ENCODE measurements at regions not wholly inside any gene's neighbourhood (a gene's known extent, or its start where the extent isn't known, plus 50 kb on each side); places are given as distances from the start of the nearest gene placed in this dataset.

GRCh38 chr2:144183727-144184126 lies 336.2 kb downstream of the ZEB2 start:
- no peaks in the 10 kb centered on the region for H3K9me3 Mint-ChIP-seq
- no peaks in the 10 kb centered on the region for H3K27me3 Mint-ChIP-seq
- H3K36me3 Mint-ChIP-seq: peaks cover 3% of the 10 kb centered on the region
- H3K27ac Mint-ChIP-seq: peak overlapping the region; percentile 87
- H3K4me3 Mint-ChIP-seq: peak overlapping the region; percentile 69
- peaks cover 49% of the 10 kb centered on the region for H3K4me1 Mint-ChIP-seq

DNA sequence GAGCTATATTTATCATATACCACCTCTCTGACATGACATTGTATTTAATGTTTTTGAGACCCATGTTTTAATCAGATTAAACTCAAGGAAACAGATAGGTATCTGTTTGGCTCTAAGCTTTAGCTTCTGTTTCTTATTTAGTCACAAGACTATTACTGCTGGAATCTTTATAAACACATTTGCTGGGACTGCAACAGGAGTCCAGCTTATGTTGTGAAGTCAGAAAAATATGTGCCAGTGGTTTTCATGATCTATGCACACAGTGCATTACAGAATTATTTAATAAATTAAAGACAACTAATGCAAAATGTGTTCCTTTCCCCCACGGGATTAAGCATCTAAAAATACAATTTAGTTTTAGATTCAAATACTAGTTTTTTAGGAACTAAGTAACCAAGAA lies 338.9 kb downstream of the ZEB2 start:
- Mint-ChIP-seq H3K36me3 (peaks cover 7% of the 10 kb centered on the region), H3K9me3 (no peaks in the 10 kb centered on the region), H3K27me3 (no peaks in the 10 kb centered on the region), H3K4me1 (peaks cover 34% of the 10 kb centered on the region), H3K27ac (no peak overlapping the region), H3K4me3 (no peak overlapping the region)

GRCh38 chr2:144180131-144180530 lies 339.8 kb downstream of the ZEB2 start:
- no peaks in the 10 kb centered on the region for H3K9me3 Mint-ChIP-seq
- H3K4me1 Mint-ChIP-seq: peaks cover 26% of the 10 kb centered on the region
- H3K27me3 Mint-ChIP-seq: no peaks in the 10 kb centered on the region
- H3K36me3 Mint-ChIP-seq: peaks cover 7% of the 10 kb centered on the region
- no peak overlapping the region for H3K4me3 Mint-ChIP-seq
- H3K27ac Mint-ChIP-seq: no peak overlapping the region

DNA sequence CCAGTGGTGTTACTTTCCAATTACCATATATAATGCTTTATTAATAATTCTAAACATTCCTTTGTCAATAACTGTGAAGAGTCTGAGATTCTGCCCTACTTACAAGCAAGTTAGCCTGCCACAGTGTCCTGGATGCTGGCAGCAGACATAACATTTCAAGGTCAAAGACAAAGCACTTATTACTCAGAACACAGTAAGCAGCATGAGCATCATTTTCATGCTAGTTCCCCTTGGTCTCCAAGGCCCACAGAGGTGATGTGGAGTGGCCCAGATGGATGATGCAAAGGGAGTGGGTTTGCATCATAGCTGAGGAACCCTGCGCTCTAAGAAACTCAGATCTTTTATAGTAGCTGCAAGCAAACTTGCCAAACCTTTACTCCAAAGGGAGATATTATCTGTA lies 349.7 kb downstream of the ZEB2 start:
- H3K4me1 Mint-ChIP-seq: no peaks in the 10 kb centered on the region
- H3K4me3 Mint-ChIP-seq: no peak overlapping the region
- peaks cover 7% of the 10 kb centered on the region for H3K36me3 Mint-ChIP-seq
- H3K27me3 Mint-ChIP-seq: no peaks in the 10 kb centered on the region
- no peak overlapping the region for H3K27ac Mint-ChIP-seq
- H3K9me3 Mint-ChIP-seq: peaks cover 7% of the 10 kb centered on the region

DNA sequence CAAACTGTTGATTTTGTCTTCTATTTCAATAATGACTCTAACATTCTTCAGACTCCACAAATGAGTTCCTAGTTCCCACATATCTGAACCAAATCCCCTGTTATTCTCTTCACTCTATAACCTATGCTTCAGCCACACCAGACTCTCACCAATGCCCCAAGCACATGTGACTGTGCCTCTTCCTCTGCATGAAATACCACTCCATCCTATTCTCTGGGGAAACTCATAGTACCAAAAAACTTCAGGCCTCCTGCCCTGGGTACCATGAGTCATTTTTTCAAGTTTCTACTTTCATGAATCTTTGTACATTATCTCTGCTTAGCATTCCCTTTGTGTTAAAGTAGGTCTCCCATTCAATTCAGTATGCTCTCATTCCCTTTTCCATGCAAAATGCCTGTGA lies 353.2 kb downstream of the ZEB2 start:
- no peak overlapping the region for H3K27ac Mint-ChIP-seq
- H3K27me3 Mint-ChIP-seq: no peaks in the 10 kb centered on the region
- H3K9me3 Mint-ChIP-seq: no peaks in the 10 kb centered on the region
- H3K36me3 Mint-ChIP-seq: no peaks in the 10 kb centered on the region
- H3K4me3 Mint-ChIP-seq: no peak overlapping the region
- H3K4me1 Mint-ChIP-seq: no peaks in the 10 kb centered on the region

GRCh38 chr2:144165599-144166250 lies 354.2 kb downstream of the ZEB2 start:
- H3K27ac Mint-ChIP-seq: no peak overlapping the region
- no peaks in the 10 kb centered on the region for H3K27me3 Mint-ChIP-seq
- H3K36me3 Mint-ChIP-seq: no peaks in the 10 kb centered on the region
- no peak overlapping the region for H3K4me3 Mint-ChIP-seq
- H3K4me1 Mint-ChIP-seq: no peaks in the 10 kb centered on the region
- H3K9me3 Mint-ChIP-seq: no peaks in the 10 kb centered on the region

- Mint-ChIP-seq H3K27ac (no peak overlapping the region), H3K27me3 (no peaks in the 10 kb centered on the region), H3K36me3 (no peaks in the 10 kb centered on the region), H3K9me3 (no peaks in the 10 kb centered on the region), H3K4me1 (no peaks in the 10 kb centered on the region), H3K4me3 (no peak overlapping the region)
These were observed 356.3 kb downstream of the ZEB2 start for GRCh38 chr2:144163592-144163991.

- H3K4me1 Mint-ChIP-seq: no peaks in the 10 kb centered on the region
- H3K27ac Mint-ChIP-seq: no peak overlapping the region
- H3K9me3 Mint-ChIP-seq: no peaks in the 10 kb centered on the region
- no peaks in the 10 kb centered on the region for H3K36me3 Mint-ChIP-seq
- H3K27me3 Mint-ChIP-seq: no peaks in the 10 kb centered on the region
- H3K4me3 Mint-ChIP-seq: no peak overlapping the region
These were observed 357.3 kb downstream of the ZEB2 start for GRCh38 chr2:144162652-144163051.

DNA sequence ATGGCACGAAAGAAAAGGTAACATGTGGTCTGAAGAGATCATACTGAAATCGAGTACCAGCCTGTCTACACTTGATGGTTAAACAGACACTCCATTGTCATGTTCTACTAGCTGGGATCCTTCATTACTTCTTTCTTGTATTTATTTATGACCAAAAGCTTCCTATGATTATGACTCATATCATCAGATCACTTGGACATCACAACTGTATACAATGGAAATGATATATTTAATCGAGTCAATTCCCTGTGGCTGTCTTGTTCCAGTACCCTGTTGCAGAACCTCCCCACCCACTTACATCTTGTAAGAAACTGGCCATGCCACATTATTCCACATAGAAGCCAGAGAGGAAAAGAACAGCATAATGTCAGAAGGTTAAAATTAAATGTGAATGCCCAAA lies 358.9 kb downstream of the ZEB2 start:
- no peaks in the 10 kb centered on the region for H3K9me3 Mint-ChIP-seq
- no peaks in the 10 kb centered on the region for H3K4me1 Mint-ChIP-seq
- no peak overlapping the region for H3K4me3 Mint-ChIP-seq
- H3K27me3 Mint-ChIP-seq: no peaks in the 10 kb centered on the region
- H3K36me3 Mint-ChIP-seq: no peaks in the 10 kb centered on the region
- H3K27ac Mint-ChIP-seq: no peak overlapping the region

DNA sequence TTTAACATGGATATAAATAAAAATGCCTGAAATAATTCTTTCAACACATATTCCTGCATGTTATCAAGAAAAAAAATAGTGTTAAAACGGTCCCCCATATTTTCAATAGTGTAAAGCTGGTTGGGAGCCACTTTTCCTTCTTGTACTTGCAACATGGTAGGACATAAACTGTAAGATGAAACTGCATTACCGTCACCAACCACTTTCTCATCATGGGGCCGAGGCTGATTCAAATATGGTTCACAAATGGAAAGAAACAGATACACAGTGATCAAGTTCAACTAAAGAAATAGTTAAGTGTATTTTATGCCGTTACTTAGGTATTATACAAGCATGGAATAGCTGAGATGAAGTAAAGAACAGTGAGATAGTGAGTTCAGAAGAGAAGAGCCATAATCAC lies 360.7 kb downstream of the ZEB2 start:
- Mint-ChIP-seq H3K4me1 (no peaks in the 10 kb centered on the region), H3K27me3 (no peaks in the 10 kb centered on the region), H3K36me3 (no peaks in the 10 kb centered on the region), H3K4me3 (no peak overlapping the region), H3K27ac (no peak overlapping the region), H3K9me3 (no peaks in the 10 kb centered on the region)

DNA sequence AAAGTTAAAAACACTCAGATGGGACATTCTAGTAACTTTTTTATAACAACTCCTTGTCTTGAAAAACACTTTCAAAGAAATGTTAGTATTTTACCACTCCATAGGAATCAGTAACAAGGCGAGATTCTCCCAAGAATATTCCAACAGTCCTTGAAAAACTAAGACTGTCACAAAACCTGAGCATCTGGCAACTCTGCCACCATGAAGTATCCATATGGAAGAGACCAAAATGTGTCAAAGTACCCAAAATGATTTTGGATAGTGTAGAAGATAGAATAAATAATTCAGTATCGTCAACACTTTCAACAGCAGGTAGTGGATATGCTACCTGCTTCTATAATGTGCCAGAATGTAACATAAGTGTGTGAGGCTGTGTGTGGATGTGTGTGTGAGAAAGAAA lies 361.8 kb downstream of the ZEB2 start:
- no peaks in the 10 kb centered on the region for H3K4me1 Mint-ChIP-seq
- H3K4me3 Mint-ChIP-seq: no peak overlapping the region
- H3K27ac Mint-ChIP-seq: no peak overlapping the region
- H3K36me3 Mint-ChIP-seq: no peaks in the 10 kb centered on the region
- H3K9me3 Mint-ChIP-seq: no peaks in the 10 kb centered on the region
- H3K27me3 Mint-ChIP-seq: no peaks in the 10 kb centered on the region

DNA sequence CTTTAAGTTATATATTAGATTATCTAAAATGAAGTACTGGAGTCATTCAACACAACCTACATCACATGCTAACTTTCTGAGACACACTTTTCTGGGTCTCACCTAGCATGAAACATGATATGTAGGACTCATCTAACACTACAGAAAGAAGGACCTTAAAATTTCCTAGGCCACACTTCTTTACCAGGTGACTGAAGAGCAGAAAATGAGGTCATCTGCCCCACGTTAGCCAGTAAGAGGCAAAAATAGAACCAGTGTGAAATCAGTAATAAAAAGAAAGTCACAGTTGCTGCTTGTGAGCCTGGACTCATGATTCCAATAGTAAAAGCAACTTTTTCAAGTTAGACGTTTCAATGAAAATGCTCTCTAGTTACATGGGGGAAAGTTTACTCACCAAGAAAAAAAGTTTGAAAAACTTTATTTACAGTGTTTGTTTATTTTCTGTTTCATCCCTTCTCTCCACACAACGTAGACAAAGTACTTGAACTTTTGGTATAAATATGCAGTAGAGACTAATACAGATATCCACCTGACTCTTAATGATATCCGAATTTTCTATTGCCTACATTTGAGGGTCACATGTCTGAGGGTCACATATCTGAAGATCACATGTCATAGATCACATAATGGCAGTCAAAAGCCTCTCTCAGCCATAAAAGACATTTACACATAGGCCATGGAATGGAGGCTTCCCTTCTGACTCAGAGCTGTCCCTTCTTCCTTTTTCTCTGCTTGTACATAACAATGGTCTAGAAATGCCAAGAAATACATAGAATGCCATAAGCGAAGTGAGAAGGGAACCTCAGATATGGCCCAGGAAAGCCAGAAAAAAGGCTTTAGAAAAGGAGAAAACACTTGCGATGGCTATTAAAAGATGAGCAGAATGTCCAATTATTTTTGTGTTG lies 362.9 kb downstream of the ZEB2 start:
- Mint-ChIP-seq H3K4me1 (no peaks in the 10 kb centered on the region), H3K36me3 (no peaks in the 10 kb centered on the region), H3K27me3 (no peaks in the 10 kb centered on the region), H3K27ac (no peak overlapping the region), H3K9me3 (no peaks in the 10 kb centered on the region), H3K4me3 (no peak overlapping the region)

- Mint-ChIP-seq H3K4me1 (no peaks in the 10 kb centered on the region), H3K27ac (no peak overlapping the region), H3K27me3 (no peaks in the 10 kb centered on the region)
These were observed 365.7 kb downstream of the ZEB2 start for GRCh38 chr2:144154205-144154604.

DNA sequence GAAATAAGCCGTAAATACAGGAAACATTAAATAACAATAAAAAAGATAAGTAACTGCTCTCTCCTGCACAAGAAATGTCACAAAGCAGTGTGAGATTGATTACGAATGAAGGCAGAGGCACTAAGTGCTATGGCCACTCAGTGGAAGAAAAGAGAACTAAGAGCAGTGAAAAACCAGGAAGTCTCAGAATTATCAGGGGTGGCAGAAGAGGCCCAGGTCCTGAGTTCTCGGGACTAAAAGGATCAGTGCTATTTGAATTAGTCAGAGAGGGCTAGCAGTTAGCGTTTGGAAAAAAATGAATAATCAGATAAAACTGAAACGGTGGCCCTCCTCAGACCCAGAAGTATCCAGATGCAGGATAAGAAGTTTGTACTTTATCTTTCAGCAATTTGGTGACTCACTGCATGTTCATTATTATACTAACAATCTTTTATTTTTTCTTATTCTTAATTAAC lies 367.1 kb downstream of the ZEB2 start:
- Mint-ChIP-seq H3K36me3 (no peaks in the 10 kb centered on the region), H3K4me3 (no peak overlapping the region), H3K4me1 (no peaks in the 10 kb centered on the region), H3K27me3 (no peaks in the 10 kb centered on the region), H3K27ac (no peak overlapping the region), H3K9me3 (no peaks in the 10 kb centered on the region)

More at GRCh38 chr2:144154205-144154604, 365.7 kb downstream of the ZEB2 start:
- H3K4me3 Mint-ChIP-seq: no peak overlapping the region
- H3K9me3 Mint-ChIP-seq: no peaks in the 10 kb centered on the region
- H3K36me3 Mint-ChIP-seq: no peaks in the 10 kb centered on the region

DNA sequence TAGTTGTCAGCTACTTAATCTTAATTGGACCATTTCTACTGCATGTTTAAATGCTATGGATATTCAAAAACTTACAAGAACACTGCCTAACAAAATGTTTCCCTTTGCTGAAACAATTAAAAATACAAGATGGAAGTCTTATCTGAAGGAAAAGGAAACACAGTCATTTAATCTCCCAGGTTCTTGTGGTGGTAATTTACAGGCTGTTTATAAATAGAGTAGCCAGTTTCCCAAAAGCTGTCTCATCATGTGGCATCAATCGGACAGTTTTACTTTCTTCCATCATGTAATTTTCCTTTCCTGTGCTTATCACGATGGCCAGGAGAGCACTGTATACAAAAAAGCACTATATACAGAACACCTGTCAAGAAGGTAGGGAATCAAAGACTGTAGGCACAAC lies 368.1 kb downstream of the ZEB2 start:
- Mint-ChIP-seq H3K27me3 (no peaks in the 10 kb centered on the region), H3K9me3 (no peaks in the 10 kb centered on the region), H3K27ac (no peak overlapping the region), H3K4me3 (no peak overlapping the region), H3K4me1 (no peaks in the 10 kb centered on the region), H3K36me3 (no peaks in the 10 kb centered on the region)

DNA sequence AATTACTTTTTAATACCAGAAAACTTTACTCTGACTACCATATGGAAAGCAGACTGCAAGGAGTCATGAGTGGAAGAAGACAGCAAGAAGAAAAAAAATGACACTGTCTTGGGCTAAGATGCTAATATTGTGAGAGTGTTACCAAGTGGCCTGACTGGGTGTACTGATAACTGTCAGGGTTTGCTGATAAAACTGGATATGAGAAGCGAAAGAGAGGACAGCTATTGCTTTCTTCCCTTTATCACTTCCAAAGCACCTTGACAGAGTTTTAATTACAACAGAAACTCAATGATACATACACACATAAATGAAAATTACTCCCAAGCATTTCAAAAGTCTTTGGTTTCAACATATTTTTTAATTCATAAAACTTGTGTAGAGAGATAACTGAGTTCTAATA lies 368.5 kb downstream of the ZEB2 start:
- H3K9me3 Mint-ChIP-seq: no peaks in the 10 kb centered on the region
- H3K4me1 Mint-ChIP-seq: no peaks in the 10 kb centered on the region
- no peaks in the 10 kb centered on the region for H3K27me3 Mint-ChIP-seq
- H3K36me3 Mint-ChIP-seq: no peaks in the 10 kb centered on the region
- H3K27ac Mint-ChIP-seq: no peak overlapping the region
- H3K4me3 Mint-ChIP-seq: no peak overlapping the region
